IMR-90 (cell line): ENCODE measurements at regions not wholly inside any gene's neighbourhood (a gene's known extent, or its start where the extent isn't known, plus 50 kb on each side); places are given as distances from the start of the nearest gene placed in this dataset.

Experiments used
- ATAC-seq: fragments of 200-7000 bp; cut with Tn5 transposase; 2 replicates; pipeline ENCODE4 v1.9.1; 2020; ENCODE audit warnings: low read depth, mild to moderate bottlenecking, moderate library complexity
- BruUV-seq: library from RNA; stranded (reverse); fragments of 400-500 nt; replicated peaks from 2 replicates; lab custom pipeline; 2021; lab: Mats Ljungman, UMichigan
- CTCF ChIA-PET: fragments of 300-600 bp; formaldehyde crosslinking; extraction: SDS; loops from one replicate; lab custom pipeline; 2021; ENCODE audit warnings: antibody characterized with exemption; lab: Yijun Ruan, JAX
- POLR2A ChIA-PET: fragments of 300-600 bp; sonication (Branson Sonifier 250); formaldehyde crosslinking; loops from one replicate; lab custom pipeline; 2022; ENCODE audit warnings: antibody characterized with exemption; ENCODE audit not compliant: unreplicated experiment; lab: Charles Lee
- DNase-seq: peaks from one replicate; pipeline ENCODE4 v3.0.0; 2013
- H2AFZ ChIP-seq: replicated peaks from 2 replicates; pipeline ENCODE3; 2013; ENCODE audit warnings: low read length, mild to moderate bottlenecking; ENCODE audit not compliant: poor library complexity
- H2AK5ac ChIP-seq: 2 replicates; pipeline ENCODE4 v1.6.1; 2013; ENCODE audit warnings: low read depth, low read length, inconsistent platforms
- H2AK9ac ChIP-seq: replicated peaks from 2 replicates; pipeline ENCODE3; 2013; ENCODE audit warnings: mild to moderate bottlenecking, low read depth, low read length, moderate library complexity; ENCODE audit not compliant: poor library complexity
- H2BK120ac ChIP-seq: 2 replicates; pipeline ENCODE4 v1.6.1; 2013; ENCODE audit warnings: low read depth, low read length, inconsistent platforms
- H2BK15ac ChIP-seq: 3 replicates; pipeline ENCODE4 v1.6.1; 2013; ENCODE audit warnings: low read depth, low read length, inconsistent platforms
- H2BK20ac ChIP-seq: 2 replicates; pipeline ENCODE4 v1.6.1; 2013; ENCODE audit warnings: low read depth, mild to moderate bottlenecking, inconsistent platforms, low read length, moderate library complexity
- H2BK5ac ChIP-seq: 2 replicates; pipeline ENCODE4 v1.6.1; 2013; ENCODE audit warnings: mild to moderate bottlenecking, low read depth, low read length, inconsistent platforms; ENCODE audit not compliant: poor library complexity, severe bottlenecking
- H3K14ac ChIP-seq: replicated peaks from 2 replicates; pipeline ENCODE4 v1.6.1; 2013; ENCODE audit warnings: low read depth, low read length, inconsistent platforms
- H3K18ac ChIP-seq: 2 replicates; pipeline ENCODE4 v1.6.1; 2013; ENCODE audit warnings: low read depth, low read length, control low read depth
- H3K23ac ChIP-seq: 2 replicates; pipeline ENCODE4 v1.6.1; 2013; ENCODE audit warnings: low read depth, low read length, inconsistent platforms
- H3K27ac ChIP-seq: 2 replicates; pipeline ENCODE4 v1.5.1; 2013; ENCODE audit warnings: mild to moderate bottlenecking, control low read depth, low read length; ENCODE audit not compliant: insufficient read depth
- H3K27me3 ChIP-seq: 2 replicates; pipeline ENCODE4 v1.6.1; 2013; ENCODE audit warnings: low read length; ENCODE audit not compliant: control insufficient read depth, insufficient read depth
- H3K36me3 ChIP-seq: 2 replicates; pipeline ENCODE4 v1.6.1; 2013; ENCODE audit warnings: low read length, mixed read lengths; ENCODE audit not compliant: control insufficient read depth, insufficient read depth
- H3K4ac ChIP-seq: 2 replicates; pipeline ENCODE4 v1.6.1; 2013; ENCODE audit warnings: low read depth, low read length, inconsistent platforms
- H3K4me1 ChIP-seq: 2 replicates; pipeline ENCODE4 v1.6.1; 2013; ENCODE audit warnings: low read length, mixed read lengths; ENCODE audit not compliant: control insufficient read depth, insufficient read depth
- H3K4me2 ChIP-seq: 2 replicates; pipeline ENCODE4 v1.6.1; 2013; ENCODE audit warnings: low read depth, mild to moderate bottlenecking, control low read depth, low read length, moderate library complexity
- H3K4me3 ChIP-seq: 2 replicates; pipeline ENCODE4 v1.5.1; 2013; ENCODE audit warnings: low read depth, mild to moderate bottlenecking, control low read depth, low read length, moderate library complexity; ENCODE audit not compliant: insufficient read depth
- H3K56ac ChIP-seq: 2 replicates; pipeline ENCODE4 v1.6.1; 2013; ENCODE audit warnings: low read length, inconsistent platforms; ENCODE audit not compliant: insufficient read depth; ENCODE audit errors: extremely low read depth
- H3K79me1 ChIP-seq, 2 experiments: 2 replicates each; pipeline ENCODE4 v1.6.1; 2013; ENCODE audit warnings: low read length in 2 of 2, inconsistent platforms in 1 of 2, low read depth in 1 of 2
- H3K9ac ChIP-seq: 2 replicates; pipeline ENCODE4 v1.6.1; 2013; ENCODE audit warnings: low read depth, low read length, control low read depth
- H3K9me1 ChIP-seq: 2 replicates; pipeline ENCODE4 v1.6.1; 2013; ENCODE audit warnings: low read length, inconsistent platforms; ENCODE audit not compliant: insufficient read depth
- H3K9me3 ChIP-seq: 2 replicates; pipeline ENCODE4 v1.6.1; 2013; ENCODE audit warnings: low read length; ENCODE audit not compliant: control insufficient read depth, insufficient read depth
- H4K20me1 ChIP-seq: 2 replicates; pipeline ENCODE4 v1.6.1; 2013; ENCODE audit warnings: low read length, inconsistent platforms; ENCODE audit not compliant: insufficient read depth
- H4K5ac ChIP-seq: 2 replicates; pipeline ENCODE4 v1.6.1; 2013; ENCODE audit warnings: mild to moderate bottlenecking, low read depth, low read length, control low read depth
- H4K8ac ChIP-seq, 2 experiments: 2 replicates each; pipeline ENCODE4 v1.6.1; 2013; ENCODE audit warnings: low read depth in 2 of 2, low read length in 2 of 2, control low read depth in 1 of 2, inconsistent platforms in 1 of 2
- H4K91ac ChIP-seq: 2 replicates; pipeline ENCODE4 v1.6.1; 2013; ENCODE audit warnings: low read depth, low read length, inconsistent platforms; ENCODE audit not compliant: insufficient read depth
- POLR2A ChIP-seq: IDR thresholded peaks from 2 replicates; pipeline ENCODE4 v1.6.1; 2012; ENCODE audit warnings: mild to moderate bottlenecking, low read depth, low read length
- RCOR1 ChIP-seq: IDR thresholded peaks from 2 replicates; pipeline ENCODE4 v1.6.1; 2012; ENCODE audit warnings: mild to moderate bottlenecking, low read length, improper control_type of control experiment; ENCODE audit not compliant: insufficient replicate concordance
- WGBS, 2 experiments: methylation state at CpG; one replicate each; pipeline versions ENCODE4 v1.1.5 to v1.1.7; 2013; ENCODE audit warnings: missing lambda C conversion rate in 2 of 2; ENCODE audit not compliant: insufficient read length in 1 of 2; ENCODE audit errors: extremely low coverage in 2 of 2; 5-methylcytosine and 5-hydroxymethylcytosine counted together
- dilution Hi-C: fragments of 300-500 bp; cut with HindIII; formaldehyde crosslinking; loops from one replicate; pipeline ENCODE4 v1.14.3; 2018; ENCODE audit warnings: low sequenced_read_pairs; ENCODE audit not compliant: unreplicated experiment
- in situ Hi-C: fragments of 300-500 bp; cut with MboI; formaldehyde crosslinking; loops from 3 replicates; pipeline ENCODE4 v1.14.3; 2019; ENCODE audit warnings: low sequenced_read_pairs, inconsistent platforms, mixed read lengths
- intact Hi-C: fragments of 100-400 bp; cut with micrococcal nuclease; formaldehyde crosslinking; loops from 2 replicates; pipeline ENCODE4 v1.10.0; 2022

DNA sequence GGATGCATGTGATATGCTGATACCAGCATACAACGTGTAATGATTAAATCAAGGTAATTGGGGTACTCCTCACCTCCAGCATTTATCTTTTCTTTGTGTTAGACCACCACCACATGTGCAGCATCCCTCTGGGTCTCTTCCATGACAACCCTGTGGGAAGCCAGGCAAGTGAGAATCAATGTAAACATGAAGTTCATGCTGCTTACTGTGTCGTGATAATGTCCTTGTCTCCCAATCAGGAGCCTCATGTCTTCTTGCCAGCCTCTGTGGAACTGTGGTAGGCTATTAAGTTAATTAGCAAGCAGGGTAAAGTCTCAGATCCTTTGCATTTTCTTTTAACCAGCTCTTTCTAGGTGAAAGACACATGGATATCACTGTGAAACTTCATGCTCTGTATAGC, 126.7 kb downstream of the TES start:
- ATAC-seq (no peak; the same call in 1 of the 2 replicates), DNase-seq (no peak)
- no peaks in the 10 kb centered on the region for H3K27me3 ChIP-seq
- 0 out of 2 replicates have a peak overlapping the region, but pooled peaks have one; percentile 35 for H3K56ac ChIP-seq
- H3K9ac ChIP-seq, result no peak overlapping the region
- no peak overlapping the region for H3K4me3 ChIP-seq
- H3K4me1 ChIP-seq, result peaks cover 9% of the 10 kb centered on the region
- intact Hi-C loops, result no loop called here
- H4K5ac ChIP-seq, result peak overlapping the region; percentile 91
- WGBS, 2 experiments, result no CpG with 5 or more reads among the region's 2 CpGs
- H2BK15ac ChIP-seq, result peak overlapping the region; percentile 92; the same call in 2 of the 3 replicates
- H3K27ac ChIP-seq, result no peak overlapping the region
- H3K9me3 ChIP-seq, result peaks cover 2% of the 10 kb centered on the region
- peak overlapping the region; percentile 91 for H2BK120ac ChIP-seq
- H4K8ac ChIP-seq, result peak overlapping the region; percentile 11 to 66; a peak in 3 of 4 replicates
- dilution Hi-C loops, result no loop called here
- H2AK5ac ChIP-seq, result peak overlapping the region; percentile 91
- H4K20me1 ChIP-seq, result no peaks in the 10 kb centered on the region
- H3K79me1 ChIP-seq, result no peaks in the 10 kb centered on the region; a peak in 1 of 4 replicates
- H3K14ac ChIP-seq, result peak overlapping the region; percentile 73
- CTCF ChIA-PET, result interaction anchor here (1.0 kb wide), 1 partner anchor 9 kb away, joined by 4 read pairs; no protein-coding TSS in a partner anchor
- in situ Hi-C loops, result no loop called here
- BruUV-seq, result no TSS peak
- H4K91ac ChIP-seq, result peak overlapping the region; percentile 17; the same call in 1 of the 2 replicates
- POLR2A ChIA-PET, result no interaction called here
- H3K18ac ChIP-seq, result peak overlapping the region; percentile 91
- peak overlapping the region; percentile 87 for H3K4ac ChIP-seq
- peaks cover 8% of the 10 kb centered on the region for H3K9me1 ChIP-seq
- peak overlapping the region; percentile 74; the same call in 1 of the 2 replicates for H3K23ac ChIP-seq
- no peak overlapping the region for H3K4me2 ChIP-seq
- H2BK20ac ChIP-seq, result peak overlapping the region; percentile 47
- no peaks in the 10 kb centered on the region for H3K36me3 ChIP-seq
- peak overlapping the region; percentile 77 for H2BK5ac ChIP-seq
- H2AK9ac ChIP-seq, result no peak overlapping the region
- no peak overlapping the region for H2AFZ ChIP-seq
- TF ChIP-seq POLR2A (no peak), RCOR1 (no peak)
